IPS-18c (cell line): ENCODE measurements at regions not wholly inside any gene's neighbourhood (a gene's known extent, or its start where the extent isn't known, plus 50 kb on each side); places are given as distances from the start of the nearest gene placed in this dataset.
"Not testable (repeated sequence)": the region's sequence is repeated elsewhere in the genome, so short reads cannot be mapped to it uniquely, and the experiment has no call there.

Source experiments
- H3K4me3 ChIP-seq: 2 replicates; pipeline ENCODE4 v1.7.0; 2013; ENCODE audit warnings: low read depth, mild to moderate bottlenecking, low read length, moderate library complexity; ENCODE audit not compliant: insufficient read depth
- H3K9me3 ChIP-seq: one replicate; pipeline ENCODE4 v1.6.1; 2013; ENCODE audit warnings: mild to moderate bottlenecking, low read length, moderate library complexity; ENCODE audit not compliant: control insufficient read depth, insufficient read depth

DNA sequence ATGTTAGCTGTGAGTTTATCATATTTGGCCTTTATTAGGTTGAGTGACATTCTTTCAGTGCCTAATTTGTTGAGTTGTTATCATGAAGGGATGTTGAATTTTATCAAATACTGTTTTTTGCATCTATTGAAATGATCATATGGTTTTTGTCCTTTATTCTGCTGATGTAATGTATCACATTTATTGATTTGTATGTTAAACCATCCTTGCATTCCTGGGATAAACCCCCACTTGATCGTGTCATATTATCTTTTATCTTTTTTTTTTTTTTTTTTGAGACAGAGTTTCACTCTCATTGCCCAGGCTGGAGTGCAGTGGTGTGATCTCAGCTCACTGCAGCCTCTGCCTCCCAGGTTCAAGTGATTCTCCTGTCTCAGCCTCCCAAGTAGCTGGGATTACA lies 51.9 kb upstream of the MFGE8 start:
- H3K9me3 ChIP-seq, H3K4me3 ChIP-seq: not testable (repeated sequence)

DNA sequence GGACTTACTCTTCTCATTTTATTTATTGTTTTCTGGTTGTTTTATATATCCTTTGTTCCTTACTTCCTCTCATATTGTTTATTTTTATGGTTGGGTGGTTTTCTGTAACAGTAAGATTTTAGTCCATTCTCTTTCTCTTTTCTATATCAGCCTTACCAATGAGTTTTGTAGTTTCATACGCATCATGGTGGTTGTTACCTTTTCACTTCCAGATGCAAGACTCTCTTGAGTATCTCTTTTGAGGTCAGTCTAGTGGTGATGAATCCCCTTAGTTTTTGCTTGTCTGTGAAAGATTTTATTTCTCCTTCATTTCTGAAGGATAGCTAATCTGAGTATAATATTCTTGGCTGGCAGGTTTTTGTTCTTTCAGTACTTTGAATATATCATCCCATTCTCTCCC lies 57.1 kb upstream of the MFGE8 start:
- Histone ChIP-seq H3K9me3 (peaks cover 6% of the 10 kb centered on the region), H3K4me3 (no peak overlapping the region)

DNA sequence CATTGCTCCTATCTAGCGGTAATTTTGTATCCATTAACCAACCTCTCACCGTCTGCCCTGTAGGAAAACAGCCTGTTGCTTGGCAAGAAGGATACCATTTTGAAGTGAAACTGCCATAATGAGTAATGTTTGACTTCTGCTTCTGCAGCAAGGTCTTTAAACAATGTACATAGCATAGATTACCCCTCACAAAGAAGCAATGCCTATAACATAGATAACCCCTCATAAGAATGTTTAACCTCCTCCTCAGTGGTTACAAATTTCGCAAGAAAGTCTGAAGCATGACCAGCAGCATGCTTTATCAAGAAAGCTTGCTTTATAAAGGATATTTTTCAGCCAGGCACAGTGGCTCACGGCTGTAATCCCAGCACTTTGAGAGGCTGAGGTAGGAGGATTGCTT lies 61.2 kb upstream of the MFGE8 start:
- peaks cover 6% of the 10 kb centered on the region for H3K9me3 ChIP-seq

DNA sequence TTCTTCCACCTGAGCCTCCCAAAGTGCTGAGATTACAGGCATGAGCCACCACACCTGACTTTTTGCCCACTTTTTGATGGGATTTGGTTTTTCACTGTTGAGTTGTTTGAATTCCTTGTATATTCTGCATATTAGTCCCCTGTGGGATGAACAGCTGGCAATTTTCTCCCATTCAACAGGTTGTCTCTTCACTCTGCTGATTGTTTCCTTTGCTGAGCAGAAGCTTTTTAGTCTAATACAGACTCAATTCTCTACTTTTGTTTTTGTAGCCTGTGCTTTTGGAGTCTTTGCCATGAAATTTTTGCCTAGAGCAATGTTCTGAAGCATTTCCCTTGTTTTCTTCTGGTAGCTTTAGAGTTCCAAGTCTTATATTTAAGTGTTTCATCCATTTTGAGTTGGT lies 62.7 kb upstream of the MFGE8 start:
- Histone ChIP-seq H3K4me3 (no peak overlapping the region), H3K9me3 (peaks cover 2% of the 10 kb centered on the region)

More for the DNA sequence above, 61.2 kb upstream of the MFGE8 start:
- H3K4me3 ChIP-seq, result no peak overlapping the region

DNA sequence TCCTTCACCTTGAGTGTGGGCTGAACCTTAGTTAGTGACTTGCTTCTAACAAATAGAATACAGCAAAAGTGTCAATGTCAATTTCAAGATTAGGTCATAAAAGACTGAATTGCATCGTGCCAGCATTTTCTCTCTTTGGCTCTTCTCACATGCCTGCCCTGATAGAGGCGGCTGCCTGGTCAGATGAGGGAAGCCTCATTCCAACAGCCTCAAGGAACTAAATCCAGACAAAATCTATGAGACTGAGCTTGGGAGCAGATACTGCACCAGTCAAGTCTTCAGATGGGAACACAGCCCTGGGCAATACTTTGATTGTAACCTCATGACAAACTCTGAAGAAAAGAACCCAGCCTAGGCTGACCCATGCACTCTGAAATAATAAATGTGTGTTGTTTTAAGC lies 63.5 kb upstream of the MFGE8 start:
- no peak overlapping the region for H3K4me3 ChIP-seq
- peaks cover 2% of the 10 kb centered on the region for H3K9me3 ChIP-seq

DNA sequence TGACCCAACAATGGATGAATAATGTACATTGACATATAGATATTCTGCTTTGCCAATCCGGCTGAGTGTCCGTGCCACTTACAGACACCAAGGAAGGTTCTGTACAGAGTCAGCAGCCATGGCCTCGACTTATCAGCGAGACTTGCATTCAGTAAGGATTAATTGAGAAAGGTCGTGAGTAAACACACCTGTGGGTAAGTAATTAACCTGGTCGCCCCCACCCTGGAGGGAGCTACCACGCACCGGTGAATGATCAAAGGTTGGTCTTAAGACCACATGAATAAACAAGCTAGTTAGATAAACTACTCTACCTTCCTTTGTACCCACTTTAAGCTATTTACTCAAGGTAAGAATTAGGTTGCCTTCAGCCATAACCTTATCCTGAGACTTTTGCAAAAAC lies 66.5 kb upstream of the MFGE8 start:
- Histone ChIP-seq H3K9me3 (peaks cover 2% of the 10 kb centered on the region), H3K4me3 (no peak overlapping the region)

DNA sequence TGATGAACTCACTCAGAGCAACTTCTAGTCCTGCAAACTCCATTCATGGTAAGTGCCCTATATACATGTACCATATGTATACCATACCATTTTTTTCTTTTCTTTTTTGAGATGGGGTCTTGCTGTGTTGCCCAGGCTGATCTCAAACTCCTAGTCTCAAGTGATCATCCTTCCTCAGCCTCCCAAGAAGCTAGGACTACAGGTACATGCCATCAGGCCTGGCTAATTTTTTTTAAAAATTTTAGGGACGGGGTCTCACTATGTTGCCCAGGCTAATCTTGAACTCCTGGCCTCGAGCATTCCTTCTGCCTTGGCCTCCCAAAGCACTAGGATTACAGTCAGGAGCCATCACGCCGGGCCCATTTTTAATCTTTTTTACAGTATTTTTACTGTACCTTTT lies 67.3 kb upstream of the MFGE8 start:
- peaks cover 2% of the 10 kb centered on the region for H3K9me3 ChIP-seq

DNA sequence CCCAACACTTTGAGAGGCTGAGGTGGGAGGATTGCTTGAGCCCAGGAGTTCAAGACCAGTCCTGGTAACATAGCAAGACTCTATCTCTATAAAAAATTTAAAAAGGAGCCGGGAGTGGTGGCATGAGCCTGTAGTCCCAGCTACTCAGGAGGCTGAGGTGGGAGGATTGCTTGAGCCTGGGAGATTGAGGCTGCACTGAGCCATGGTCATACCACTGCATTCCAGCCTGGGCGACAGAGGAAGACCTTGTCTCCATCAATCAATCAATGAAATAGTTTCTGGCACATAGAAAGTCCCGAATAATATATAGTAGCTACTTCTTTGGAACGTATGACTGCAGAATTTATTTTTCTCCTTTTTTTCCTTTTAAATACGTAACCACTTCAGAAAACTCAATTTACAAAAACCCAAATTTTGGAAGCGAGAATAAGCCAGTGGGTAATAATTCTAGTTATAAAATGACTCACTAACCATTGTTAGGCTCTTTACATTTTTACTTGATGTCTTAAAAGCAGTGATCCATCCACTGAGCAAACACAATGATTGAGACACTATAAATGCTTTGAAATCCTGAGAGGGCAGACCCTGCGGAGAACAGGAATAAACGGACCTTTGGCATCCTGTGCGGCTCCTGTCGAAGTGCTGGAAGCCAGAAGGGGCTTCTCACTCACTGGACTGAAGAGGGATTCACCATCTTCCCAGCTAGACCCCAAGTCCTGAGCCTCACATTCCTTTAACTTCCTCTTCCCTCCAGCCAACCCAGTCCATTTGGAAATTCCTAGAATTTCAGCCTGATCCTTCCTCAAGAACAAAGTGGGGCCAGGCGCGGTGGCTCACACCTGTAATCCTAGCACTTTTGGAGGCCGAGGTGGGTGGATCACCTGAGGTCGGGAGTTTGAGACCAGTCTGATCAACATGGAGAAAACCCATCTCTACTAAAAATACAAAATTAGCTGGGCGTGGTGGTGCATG lies 68.4 kb upstream of the MFGE8 start:
- Histone ChIP-seq H3K9me3 (no peaks in the 10 kb centered on the region), H3K4me3 (no peak overlapping the region)

More for the DNA sequence above, 67.3 kb upstream of the MFGE8 start:
- no peak overlapping the region for H3K4me3 ChIP-seq

DNA sequence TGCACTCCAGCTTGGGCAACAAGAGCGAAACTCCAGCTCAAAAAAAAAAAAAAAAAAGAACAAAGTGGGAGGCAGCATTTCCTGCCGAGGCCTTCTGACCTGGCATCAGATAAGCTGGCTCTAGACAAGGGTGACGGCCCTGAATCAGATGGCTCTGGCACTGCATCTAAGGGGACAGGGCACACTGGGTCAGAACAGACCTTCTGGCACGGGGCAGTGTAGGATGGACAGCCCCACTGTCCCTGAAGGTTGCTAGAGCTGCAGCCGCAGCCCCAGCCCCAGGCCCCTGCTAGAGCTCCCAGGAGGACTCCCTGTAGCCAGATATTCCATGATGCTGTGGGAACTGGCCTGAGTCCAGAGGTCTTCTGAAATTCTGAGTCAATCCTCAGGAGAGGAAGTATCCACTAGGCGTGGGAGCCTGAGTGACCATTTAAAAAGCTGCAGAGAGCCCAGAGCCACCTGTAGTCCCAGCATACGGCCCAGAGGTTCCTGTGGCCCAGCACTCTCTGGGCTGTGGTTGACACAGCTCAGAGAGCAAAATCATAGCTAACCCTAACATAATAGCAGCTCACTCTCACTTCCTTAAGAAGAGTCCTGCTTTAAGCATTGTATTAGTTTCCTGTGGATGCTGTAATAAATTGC lies 69.2 kb upstream of the MFGE8 start:
- no peaks in the 10 kb centered on the region for H3K9me3 ChIP-seq
- no peak overlapping the region; the same call in 1 of the 2 replicates for H3K4me3 ChIP-seq

DNA sequence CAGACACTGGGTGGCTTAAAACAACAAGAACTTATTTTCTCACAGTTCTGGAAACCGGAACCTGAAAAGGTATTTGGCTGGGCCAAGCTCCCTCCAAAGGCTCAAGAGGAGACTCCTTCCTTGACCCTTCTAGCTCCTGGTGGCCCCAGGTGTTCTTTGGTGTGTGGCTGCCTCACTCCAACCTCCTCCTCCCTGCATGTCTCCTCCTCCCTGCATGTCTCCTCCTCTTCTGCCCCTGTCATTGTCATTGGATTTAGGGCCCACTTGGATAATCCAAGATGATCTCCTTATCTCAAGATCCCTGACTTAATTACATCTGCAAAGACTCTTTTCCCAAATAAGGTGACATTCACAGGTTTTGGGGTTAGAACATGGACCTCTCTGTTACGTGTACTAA lies 69.8 kb upstream of the MFGE8 start:
- no peak overlapping the region; the same call in 1 of the 2 replicates for H3K4me3 ChIP-seq
- no peaks in the 10 kb centered on the region for H3K9me3 ChIP-seq

DNA sequence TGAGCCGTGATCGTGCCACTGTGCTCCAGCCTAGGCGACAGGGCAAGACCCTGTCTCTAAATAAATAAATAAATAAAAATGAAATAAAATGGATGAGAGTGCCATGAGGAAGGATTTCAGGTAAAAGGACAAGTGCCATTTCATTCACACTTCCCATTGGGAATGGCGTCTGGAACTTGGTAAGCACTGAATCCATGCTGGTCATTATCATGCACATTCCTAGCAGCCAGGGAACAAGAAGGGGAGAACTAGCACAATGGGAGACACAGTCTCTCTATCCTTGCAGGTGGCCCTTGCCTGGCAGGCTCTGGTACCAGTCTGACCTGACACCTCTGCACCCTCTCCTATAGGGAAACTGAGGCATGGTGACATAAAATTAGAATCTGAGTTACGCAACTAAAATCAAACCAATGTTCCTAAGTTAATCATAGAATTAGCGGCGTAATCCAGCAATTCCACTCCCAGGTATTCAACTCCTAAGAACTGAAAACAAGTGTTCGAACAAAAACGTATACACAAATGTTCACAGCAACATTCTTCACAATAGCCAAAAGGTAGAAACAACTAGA lies 70.8 kb upstream of the MFGE8 start:
- Histone ChIP-seq H3K4me3 (no peak overlapping the region), H3K9me3 (no peaks in the 10 kb centered on the region)

DNA sequence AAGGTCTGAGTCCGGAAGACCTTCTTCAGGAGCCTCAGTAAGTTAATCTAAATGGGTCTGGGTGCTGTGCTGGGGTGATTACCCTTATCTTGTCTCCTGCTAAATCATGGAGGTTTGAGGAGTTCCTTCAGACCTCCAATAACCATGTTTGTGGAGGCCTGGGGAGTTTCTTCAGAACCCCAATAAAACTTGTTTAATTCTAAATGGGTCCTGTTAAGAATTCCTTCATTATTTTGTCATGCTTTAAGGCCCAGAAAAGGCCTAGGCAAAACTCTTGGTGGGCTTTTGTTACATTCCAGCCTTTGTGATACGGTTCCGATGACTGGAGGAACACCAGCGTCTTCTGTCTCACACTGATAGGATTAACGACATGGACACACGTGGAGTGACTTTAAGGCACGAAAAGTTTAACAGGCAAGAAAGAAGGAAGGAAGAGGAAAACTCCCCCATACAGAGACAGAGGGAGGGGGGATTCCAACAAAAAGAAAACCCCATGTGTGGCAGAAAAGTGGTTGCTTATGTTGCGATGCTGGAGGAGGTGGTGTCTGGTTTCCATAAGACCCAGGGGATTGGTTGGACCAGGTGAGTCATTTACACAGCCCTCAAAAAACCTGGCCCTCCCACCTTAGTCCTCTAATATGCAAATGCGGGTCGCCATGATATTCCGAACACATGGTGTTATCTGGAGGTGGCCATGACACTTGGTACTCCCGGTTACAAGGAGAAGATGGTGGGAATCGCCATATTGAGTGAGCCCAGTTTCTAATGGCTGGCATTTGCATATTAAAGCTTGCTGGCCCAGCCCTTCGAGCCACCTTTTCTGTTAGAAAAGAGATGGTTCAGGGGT lies 72.6 kb upstream of the MFGE8 start:
- no peaks in the 10 kb centered on the region for H3K9me3 ChIP-seq
- no peak overlapping the region for H3K4me3 ChIP-seq

DNA sequence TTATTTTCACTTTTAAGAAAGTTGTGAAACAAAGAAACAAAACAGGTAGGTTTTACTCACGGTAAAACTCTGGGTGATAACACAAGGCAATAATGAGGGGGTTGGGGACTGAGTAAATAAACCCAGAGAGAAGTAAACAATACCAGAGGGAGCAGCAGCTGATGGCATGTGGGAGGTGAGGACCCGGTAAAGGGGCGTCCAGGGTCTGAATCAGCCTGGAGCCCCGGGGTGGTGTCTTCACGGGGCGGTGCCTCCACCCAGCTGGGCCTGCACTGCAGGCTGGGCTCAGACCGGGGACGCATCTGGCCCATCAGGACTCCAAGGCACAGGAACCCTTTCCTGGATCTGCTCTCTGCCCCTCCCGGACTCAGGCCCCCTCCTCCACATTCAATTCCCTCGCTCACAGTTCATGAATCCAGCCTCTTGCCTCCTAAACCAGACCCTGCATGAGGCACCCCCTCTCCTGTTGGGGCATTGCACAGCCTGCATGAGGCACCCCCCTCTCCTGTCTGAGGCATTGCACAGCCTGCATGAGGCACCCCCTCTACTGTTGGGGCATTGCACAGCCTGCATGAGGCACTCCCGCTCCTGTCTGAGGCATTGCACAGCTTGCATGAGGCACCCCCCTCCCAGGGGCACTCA lies 73.9 kb upstream of the MFGE8 start:
- no peaks in the 10 kb centered on the region for H3K9me3 ChIP-seq

DNA sequence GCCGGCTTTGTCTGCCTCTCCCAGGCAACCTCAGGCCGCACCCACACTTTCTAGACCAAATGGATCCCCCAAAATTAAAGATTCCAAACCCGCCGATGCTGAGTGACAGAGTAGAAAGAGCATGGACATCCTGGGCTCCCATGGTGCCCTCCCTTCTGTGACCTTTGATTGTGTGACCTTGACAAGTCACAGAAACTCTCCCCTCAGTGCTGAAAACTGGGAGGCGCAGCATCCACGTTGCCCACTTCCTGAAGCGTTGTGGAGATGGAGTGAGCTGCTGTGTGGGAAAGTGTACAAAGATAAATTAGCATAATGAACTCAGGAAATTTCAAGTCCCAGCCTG lies 74.4 kb upstream of the MFGE8 start:
- Histone ChIP-seq H3K9me3 (no peaks in the 10 kb centered on the region), H3K4me3 (no peak overlapping the region)

More for the DNA sequence above, 73.9 kb upstream of the MFGE8 start:
- H3K4me3 ChIP-seq, result no peak overlapping the region

DNA sequence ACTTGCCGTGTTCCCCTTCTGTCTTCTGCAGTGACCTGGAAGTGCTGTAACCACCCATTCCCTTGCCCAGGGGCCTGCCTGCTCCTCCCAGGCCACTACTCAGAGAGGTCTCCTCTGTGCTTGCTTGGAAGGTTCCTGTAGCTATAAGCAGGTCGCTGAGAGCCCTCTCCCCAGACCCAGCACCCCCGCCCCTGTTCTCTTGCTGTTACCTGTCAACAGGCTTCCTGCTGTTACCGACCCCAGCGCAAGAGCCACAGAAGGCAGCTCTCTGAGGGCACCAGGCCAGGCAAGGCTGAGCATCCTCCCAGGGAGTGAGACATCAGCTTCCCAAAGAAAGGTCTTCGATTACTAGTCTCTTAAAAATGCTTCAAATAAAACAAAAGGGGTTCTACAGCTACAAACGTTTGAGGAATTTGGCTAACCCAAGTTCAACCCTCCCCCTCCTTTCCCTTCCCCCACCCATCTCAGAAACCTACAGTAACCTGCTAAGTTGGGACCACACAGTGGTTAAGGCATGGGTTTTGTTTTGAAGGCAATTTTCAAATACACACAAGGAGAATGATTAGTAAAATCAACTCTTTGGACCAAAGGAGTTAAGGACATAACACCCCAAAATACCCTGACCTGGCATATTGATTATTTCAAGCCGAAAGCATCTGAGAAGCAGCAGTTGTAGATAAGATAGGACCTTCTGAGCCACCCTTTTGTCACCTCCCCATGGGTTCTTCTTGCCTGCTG lies 74.9 kb upstream of the MFGE8 start:
- no peaks in the 10 kb centered on the region for H3K9me3 ChIP-seq
- no peak overlapping the region for H3K4me3 ChIP-seq

DNA sequence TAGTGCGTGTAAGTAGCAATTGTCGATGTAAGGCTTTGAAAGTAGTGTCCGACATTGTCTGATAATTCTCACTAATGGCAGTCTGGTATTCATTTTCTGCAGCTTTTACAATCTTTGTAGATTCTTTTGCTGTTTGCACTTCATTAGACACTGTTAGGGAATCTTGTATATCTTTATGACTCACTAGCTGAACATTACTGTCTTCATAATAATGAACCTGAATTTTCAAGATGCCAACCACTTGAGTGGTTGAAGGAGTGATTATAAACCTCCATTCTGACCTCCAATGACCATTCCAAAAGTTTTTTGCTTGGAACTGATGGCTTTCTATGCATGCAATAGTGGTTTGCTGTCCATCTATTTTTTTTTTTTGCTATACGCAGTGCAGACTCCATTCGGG lies 76.4 kb upstream of the MFGE8 start:
- H3K9me3 ChIP-seq, result no peaks in the 10 kb centered on the region
- no peak overlapping the region for H3K4me3 ChIP-seq
